ENCODE measurements at regions not wholly inside any gene's neighbourhood (a gene's known extent, or its start where the extent isn't known, plus 50 kb on each side); places are given as distances from the start of the nearest gene placed in this dataset.
"Not testable (repeated sequence)": the region's sequence is repeated elsewhere in the genome, so short reads cannot be mapped to it uniquely, and the experiment has no call there.

- TF ChIP-seq POLR2A, CTCF, POLR2AphosphoS5 (IDR thresholded peaks at IDR 0.05): not testable (repeated sequence)
Measured at GRCh38 chr21:20292854-20293253, 705.4 kb upstream of the NCAM2 start.

Data from gastroesophageal sphincter (tissue), 3 donors.